ENCODE measurements at regions not wholly inside any gene's neighbourhood (a gene's known extent, or its start where the extent isn't known, plus 50 kb on each side); places are given as distances from the start of the nearest gene placed in this dataset.

DNA sequence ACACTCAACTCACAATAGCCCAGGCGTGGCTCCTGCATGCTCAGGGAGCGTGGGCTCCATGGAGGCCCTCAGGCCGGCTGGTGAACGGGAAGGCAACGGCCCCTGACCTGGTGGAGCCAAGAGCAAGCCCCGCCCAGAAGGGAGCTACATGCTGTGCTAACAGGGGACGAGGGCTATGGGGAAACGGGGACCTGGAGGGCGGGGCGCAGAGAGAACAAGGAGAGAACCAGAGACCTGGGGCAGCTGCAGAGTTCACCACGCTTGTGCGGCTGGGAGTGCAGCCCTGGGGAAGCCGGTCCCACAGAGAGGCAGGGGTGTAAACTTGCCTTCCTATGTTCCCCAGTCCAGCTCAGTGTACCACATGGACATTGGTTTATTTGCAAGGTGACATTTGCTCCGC, 69.2 kb upstream of the PPP2R2D start:
- Histone ChIP-seq H3K14ac (ENCODE audit: insufficient read depth, low read length) (no peak overlapping the region), H2AFZ (ENCODE audit: low read length) (no peak overlapping the region), H3K27ac (ENCODE audit: insufficient read length, low read depth, low read length) (no peak overlapping the region), H3T11ph (ENCODE audit: low read length) (no peak overlapping the region), H2BK12ac (ENCODE audit: insufficient read length, low read depth, low read length) (no peak overlapping the region), H3K23ac (ENCODE audit: insufficient read length, low read depth, low read length) (no peak overlapping the region), H4K5ac (ENCODE audit: insufficient read length, low read depth, low read length) (no peak overlapping the region), H2BK15ac (ENCODE audit: low read depth, low read length) (no peak overlapping the region), H3K56ac (ENCODE audit: insufficient read length, low read depth, low read length) (no peak overlapping the region), H4K20me1 (ENCODE audit: control insufficient read depth, insufficient read depth, insufficient read length) (no peaks in the 10 kb centered on the region), H3K23me2 (ENCODE audit: insufficient read length, low read depth, low read length, poor library complexity, severe bottlenecking) (no peaks in the 10 kb centered on the region), H2BK120ac (ENCODE audit: low read depth, low read length, poor library complexity, severe bottlenecking) (no peak overlapping the region), H4K8ac (replicated peaks; ENCODE audit: insufficient read length, low read depth, low read length) (no peak overlapping the region), H2AK5ac (ENCODE audit: insufficient read length, low read length) (no peak overlapping the region), H3K9me3 (ENCODE audit: control insufficient read depth, low read depth, low read length) (no peaks in the 10 kb centered on the region), H2BK5ac (ENCODE audit: insufficient read length, low read length) (no peak overlapping the region), H3K4ac (ENCODE audit: low read depth, low read length) (no peak overlapping the region), H3K9ac (ENCODE audit: extremely low read depth, insufficient read length, low read length) (no peak overlapping the region), H3K79me1 (ENCODE audit: insufficient read depth, low read depth, low read length, poor library complexity, severe bottlenecking) (no peaks in the 10 kb centered on the region), H3K4me1 (ENCODE audit: insufficient read depth, low read length) (no peaks in the 10 kb centered on the region), H3K79me2 (ENCODE audit: insufficient read depth, low read length) (no peaks in the 10 kb centered on the region), H3K27me3 (ENCODE audit: insufficient read depth, low read length) (no peaks in the 10 kb centered on the region), H4K91ac (ENCODE audit: insufficient read length, low read depth, low read length) (no peak overlapping the region), H3K4me2 (ENCODE audit: insufficient read depth, insufficient read length, low read length) (no peak overlapping the region), H3K18ac (ENCODE audit: insufficient read length, low read depth, low read length) (no peak overlapping the region), H2BK20ac (ENCODE audit: low read depth, low read length, poor library complexity, severe bottlenecking) (no peak overlapping the region)
- Mint-ChIP-seq H3K4me3 (no peak overlapping the region), H3K36me3 (ENCODE audit: insufficient read depth in 1 of 3, low read depth in 3 of 3) (no peaks in the 10 kb centered on the region), H3K27me3 (ENCODE audit: low read depth) (no peaks in the 10 kb centered on the region; the same call in 1 of the 2 replicates), H3K9me3 (peaks cover 0 to 3% of the 10 kb centered on the region in 2 experiments; a peak in 4 of 5 replicates), H3K4me1 (peaks cover 3 to 5% of the 10 kb centered on the region in 2 experiments; a peak in 2 of 4 replicates), H3K27ac (peak overlapping the region in 2 of 3 experiments; percentile 4 to 51; a peak in 1 of 7 replicates)
- TF ChIP-seq, protein P1, sequence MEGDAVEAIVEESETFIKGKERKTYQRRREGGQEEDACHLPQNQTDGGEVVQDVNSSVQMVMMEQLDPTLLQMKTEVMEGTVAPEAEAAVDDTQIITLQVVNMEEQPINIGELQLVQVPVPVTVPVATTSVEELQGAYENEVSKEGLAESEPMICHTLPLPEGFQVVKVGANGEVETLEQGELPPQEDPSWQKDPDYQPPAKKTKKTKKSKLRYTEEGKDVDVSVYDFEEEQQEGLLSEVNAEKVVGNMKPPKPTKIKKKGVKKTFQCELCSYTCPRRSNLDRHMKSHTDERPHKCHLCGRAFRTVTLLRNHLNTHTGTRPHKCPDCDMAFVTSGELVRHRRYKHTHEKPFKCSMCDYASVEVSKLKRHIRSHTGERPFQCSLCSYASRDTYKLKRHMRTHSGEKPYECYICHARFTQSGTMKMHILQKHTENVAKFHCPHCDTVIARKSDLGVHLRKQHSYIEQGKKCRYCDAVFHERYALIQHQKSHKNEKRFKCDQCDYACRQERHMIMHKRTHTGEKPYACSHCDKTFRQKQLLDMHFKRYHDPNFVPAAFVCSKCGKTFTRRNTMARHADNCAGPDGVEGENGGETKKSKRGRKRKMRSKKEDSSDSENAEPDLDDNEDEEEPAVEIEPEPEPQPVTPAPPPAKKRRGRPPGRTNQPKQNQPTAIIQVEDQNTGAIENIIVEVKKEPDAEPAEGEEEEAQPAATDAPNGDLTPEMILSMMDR (conservative IDR thresholded peaks at IDR 0.05): no peak
- no CpG with 5 or more reads among the region's 14 CpGs for WGBS (ENCODE audit: extremely low coverage, insufficient read length, low lambda C conversion rate)
- no peak for DNase-seq
